ENCODE measurements at regions not wholly inside any gene's neighbourhood (a gene's known extent, or its start where the extent isn't known, plus 50 kb on each side); places are given as distances from the start of the nearest gene placed in this dataset.

GRCh38 chr7:156041398-156041797, 229.1 kb upstream of the SHH start:
- no peak for ATAC-seq
- no peak for FAIRE-seq
- Histone ChIP-seq H3K4me1 (peaks cover 4% of the 10 kb centered on the region), H3K4me3 (no peak overlapping the region), H3K4me2 (no peak overlapping the region), H3K9me3 (no peaks in the 10 kb centered on the region), H3K27ac (no peak overlapping the region)
- TF ChIP-seq FOXS1 (CRISPR knock-in tag; IDR thresholded peaks at IDR 0.05) (no peak), POLR2A (IDR thresholded peaks at IDR 0.05; ENCODE audit: low read length) (no peak), KDM1A (IDR thresholded peaks at IDR 0.05; ENCODE audit: low read depth) (no peak), RARB (CRISPR knock-in tag; IDR thresholded peaks at IDR 0.05) (no peak), MAFK (IDR thresholded peaks at IDR 0.05; ENCODE audit: partially characterized antibody) (no peak), MYC (IDR thresholded peaks at IDR 0.05; ENCODE audit: borderline replicate concordance, low read length) (no peak), REST (IDR thresholded peaks at IDR 0.05) (no peak), KDM5A (IDR thresholded peaks at IDR 0.05) (no peak), RFX5 (IDR thresholded peaks at IDR 0.05) (no peak), BHLHE40 (IDR thresholded peaks at IDR 0.05; ENCODE audit: low read depth, low read length) (no peak), ELK1 (IDR thresholded peaks at IDR 0.05; ENCODE audit: low read depth, low read length) (no peak), ZC3H11A (IDR thresholded peaks at IDR 0.05) (no peak), TFCP2L1 (CRISPR knock-in tag; IDR thresholded peaks at IDR 0.05) (no peak), MAZ (IDR thresholded peaks at IDR 0.05; ENCODE audit: borderline replicate concordance, low read depth, low read length) (no peak), RAD21 (conservative IDR thresholded peaks at IDR 0.05 in 1 of 2, IDR thresholded peaks at IDR 0.05 in 1 of 2) (no peak), HOXA7 (CRISPR knock-in tag; IDR thresholded peaks at IDR 0.05) (no peak), HES2 (IDR thresholded peaks at IDR 0.05) (no peak), CBX2 (IDR thresholded peaks at IDR 0.05; ENCODE audit: borderline replicate concordance, low read depth) (no peak)
- WGBS (ENCODE audit: missing lambda C conversion rate), result 81% methylated on average over 14 of the region's 15 CpGs
- no peak for DNase-seq (ENCODE audit: low read depth in 1 of 2, low spot score in 1 of 2)
- ChIA-PET CTCF (no interaction called here), POLR2A (no interaction called here)

- no peak for FAIRE-seq
Observed at GRCh38 chr7:156039971-156040677, 227.9 kb upstream of the SHH start.

More at GRCh38 chr7:156039971-156040677, 227.9 kb upstream of the SHH start:
- CTCF ChIA-PET, result no interaction called here
- H3K4me1 ChIP-seq, result peaks cover 10% of the 10 kb centered on the region
- no peak for TF ChIP-seq EP300 (IDR thresholded peaks at IDR 0.05)
- no peak for TF ChIP-seq ZC3H11A (IDR thresholded peaks at IDR 0.05)
- TF ChIP-seq ZNF302 (CRISPR knock-in tag; IDR thresholded peaks at IDR 0.05), result no peak
- no peak for TF ChIP-seq HOXB5 (CRISPR knock-in tag; IDR thresholded peaks at IDR 0.05)
- no peak for TF ChIP-seq ZSCAN20 (CRISPR knock-in tag; IDR thresholded peaks at IDR 0.05)
- no peak for TF ChIP-seq ESRRA (IDR thresholded peaks at IDR 0.05; ENCODE audit: borderline replicate concordance, low read length)
- H3K4me2 ChIP-seq, result no peak overlapping the region
- 77% methylated on average over 22 of the region's 32 CpGs for WGBS (ENCODE audit: missing lambda C conversion rate)
- no peak for ATAC-seq
- H3K9me3 ChIP-seq, result no peaks in the 10 kb centered on the region
- H3K4me3 ChIP-seq, result no peak overlapping the region
- no peak for DNase-seq (ENCODE audit: low read depth in 1 of 2, low spot score in 1 of 2)
- H3K27ac ChIP-seq, result no peak overlapping the region
- POLR2A ChIA-PET, result no interaction called here
